ENCODE measurements at regions not wholly inside any gene's neighbourhood (a gene's known extent, or its start where the extent isn't known, plus 50 kb on each side); places are given as distances from the start of the nearest gene placed in this dataset.
A peak's percentile ranks its signal among the peaks of the same experiment; 100 is the strongest.

DNA sequence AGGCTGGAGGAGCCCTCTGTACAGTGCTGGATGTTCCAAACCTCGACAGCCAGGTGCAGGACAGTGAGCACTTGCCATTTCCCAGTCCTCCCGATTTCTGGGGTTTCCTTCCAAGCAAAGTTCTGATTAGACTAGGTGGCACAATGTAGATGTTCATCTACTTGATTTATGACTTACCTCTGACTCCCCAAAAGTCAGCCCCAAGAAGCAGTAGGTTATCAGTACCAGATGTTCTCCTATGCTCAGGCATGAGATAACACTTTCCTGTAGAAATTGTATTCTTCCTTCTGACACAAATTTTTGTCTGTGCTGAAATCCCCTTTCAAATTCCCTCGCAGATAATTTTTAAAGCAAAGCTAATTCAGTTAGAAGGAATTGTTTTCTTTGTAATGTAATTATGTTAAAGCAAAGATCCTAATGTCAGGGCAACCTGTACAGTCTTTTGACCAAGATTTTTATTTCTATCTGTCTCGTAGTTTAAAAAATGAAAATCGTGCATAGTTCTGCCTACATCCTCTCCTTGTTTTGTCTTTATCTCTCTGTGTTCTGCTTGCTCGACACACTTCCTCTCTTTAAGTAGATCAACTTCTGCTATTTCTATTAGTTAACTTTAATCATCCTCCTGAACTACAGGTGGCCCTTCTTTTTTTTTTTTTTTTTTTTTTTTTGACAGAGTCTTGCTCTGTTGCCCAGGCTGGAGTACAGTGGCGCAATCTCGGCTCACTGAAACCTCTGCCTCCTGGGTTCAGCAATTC lies 102.4 kb upstream of the PJA2 start:
- TF ChIP-seq, protein P1, sequence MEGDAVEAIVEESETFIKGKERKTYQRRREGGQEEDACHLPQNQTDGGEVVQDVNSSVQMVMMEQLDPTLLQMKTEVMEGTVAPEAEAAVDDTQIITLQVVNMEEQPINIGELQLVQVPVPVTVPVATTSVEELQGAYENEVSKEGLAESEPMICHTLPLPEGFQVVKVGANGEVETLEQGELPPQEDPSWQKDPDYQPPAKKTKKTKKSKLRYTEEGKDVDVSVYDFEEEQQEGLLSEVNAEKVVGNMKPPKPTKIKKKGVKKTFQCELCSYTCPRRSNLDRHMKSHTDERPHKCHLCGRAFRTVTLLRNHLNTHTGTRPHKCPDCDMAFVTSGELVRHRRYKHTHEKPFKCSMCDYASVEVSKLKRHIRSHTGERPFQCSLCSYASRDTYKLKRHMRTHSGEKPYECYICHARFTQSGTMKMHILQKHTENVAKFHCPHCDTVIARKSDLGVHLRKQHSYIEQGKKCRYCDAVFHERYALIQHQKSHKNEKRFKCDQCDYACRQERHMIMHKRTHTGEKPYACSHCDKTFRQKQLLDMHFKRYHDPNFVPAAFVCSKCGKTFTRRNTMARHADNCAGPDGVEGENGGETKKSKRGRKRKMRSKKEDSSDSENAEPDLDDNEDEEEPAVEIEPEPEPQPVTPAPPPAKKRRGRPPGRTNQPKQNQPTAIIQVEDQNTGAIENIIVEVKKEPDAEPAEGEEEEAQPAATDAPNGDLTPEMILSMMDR (IDR thresholded peaks at IDR 0.05), result no peak
- DNase-seq (ENCODE audit: low spot score), result no peak
- Mint-ChIP-seq H3K27ac (ENCODE audit: unreplicated experiment) (no peak overlapping the region), H3K4me1 (ENCODE audit: low read depth) (peaks cover 7% of the 10 kb centered on the region), H3K36me3 (ENCODE audit: low read depth) (peaks cover 1% of the 10 kb centered on the region), H3K9me3 (ENCODE audit: low read depth) (no peaks in the 10 kb centered on the region), H3K4me3 (ENCODE audit: unreplicated experiment) (no peak overlapping the region), H3K27me3 (ENCODE audit: low read depth) (no peaks in the 10 kb centered on the region)

DNA sequence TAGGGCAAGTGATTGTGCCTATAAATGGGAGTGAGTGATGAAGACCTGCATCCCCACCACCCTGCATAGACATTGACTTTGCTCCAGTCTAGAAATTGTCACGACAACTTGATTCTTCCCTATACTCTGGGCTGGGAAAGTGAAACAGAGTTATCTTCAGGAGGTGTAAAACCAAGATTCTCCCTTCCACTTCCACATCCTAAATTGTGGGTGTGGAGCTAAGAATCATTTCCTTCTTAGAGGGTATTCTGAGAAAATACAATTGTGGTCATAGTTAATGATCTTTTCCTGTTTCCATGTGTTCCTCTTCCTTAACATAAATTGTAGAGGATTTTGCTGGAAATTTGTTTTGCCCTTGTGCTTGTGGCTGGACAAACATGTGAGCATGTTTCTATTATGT lies 96.8 kb upstream of the PJA2 start:
- Mint-ChIP-seq H3K9me3 (ENCODE audit: low read depth) (no peaks in the 10 kb centered on the region), H3K27ac (ENCODE audit: unreplicated experiment) (no peak overlapping the region), H3K4me3 (ENCODE audit: unreplicated experiment) (no peak overlapping the region), H3K4me1 (ENCODE audit: low read depth) (no peaks in the 10 kb centered on the region), H3K27me3 (ENCODE audit: low read depth) (no peaks in the 10 kb centered on the region), H3K36me3 (ENCODE audit: low read depth) (peaks cover 1% of the 10 kb centered on the region)
- TF ChIP-seq, protein P1 (IDR thresholded peaks at IDR 0.05), result no peak
- DNase-seq (ENCODE audit: low spot score), result no peak

DNA sequence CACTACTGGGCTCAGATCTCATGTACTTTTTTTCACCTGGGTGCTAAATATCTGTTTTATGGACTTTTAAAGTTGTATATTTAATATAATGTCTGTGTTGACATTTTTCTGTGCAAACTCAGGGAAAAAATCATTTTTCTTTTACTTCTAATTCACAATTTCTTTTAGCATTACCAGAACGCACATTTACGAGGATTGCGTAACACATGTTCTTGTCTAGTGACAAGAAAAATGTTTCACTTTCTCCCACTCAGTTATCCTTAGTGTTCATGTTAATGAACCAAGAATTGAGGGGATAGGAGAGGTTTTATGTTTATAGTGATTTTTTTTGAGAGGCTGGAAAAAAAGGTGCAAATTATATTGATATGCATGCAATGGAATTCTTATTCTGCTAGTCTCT lies 86.3 kb upstream of the PJA2 start:
- Mint-ChIP-seq H3K4me3 (ENCODE audit: unreplicated experiment) (no peak overlapping the region), H3K9me3 (ENCODE audit: low read depth) (no peaks in the 10 kb centered on the region), H3K27me3 (ENCODE audit: low read depth) (no peaks in the 10 kb centered on the region), H3K36me3 (ENCODE audit: low read depth) (no peaks in the 10 kb centered on the region), H3K4me1 (ENCODE audit: low read depth) (no peaks in the 10 kb centered on the region), H3K27ac (ENCODE audit: unreplicated experiment) (no peak overlapping the region)
- DNase-seq (ENCODE audit: low spot score), result no peak
- TF ChIP-seq, protein P1 (IDR thresholded peaks at IDR 0.05), result no peak

DNA sequence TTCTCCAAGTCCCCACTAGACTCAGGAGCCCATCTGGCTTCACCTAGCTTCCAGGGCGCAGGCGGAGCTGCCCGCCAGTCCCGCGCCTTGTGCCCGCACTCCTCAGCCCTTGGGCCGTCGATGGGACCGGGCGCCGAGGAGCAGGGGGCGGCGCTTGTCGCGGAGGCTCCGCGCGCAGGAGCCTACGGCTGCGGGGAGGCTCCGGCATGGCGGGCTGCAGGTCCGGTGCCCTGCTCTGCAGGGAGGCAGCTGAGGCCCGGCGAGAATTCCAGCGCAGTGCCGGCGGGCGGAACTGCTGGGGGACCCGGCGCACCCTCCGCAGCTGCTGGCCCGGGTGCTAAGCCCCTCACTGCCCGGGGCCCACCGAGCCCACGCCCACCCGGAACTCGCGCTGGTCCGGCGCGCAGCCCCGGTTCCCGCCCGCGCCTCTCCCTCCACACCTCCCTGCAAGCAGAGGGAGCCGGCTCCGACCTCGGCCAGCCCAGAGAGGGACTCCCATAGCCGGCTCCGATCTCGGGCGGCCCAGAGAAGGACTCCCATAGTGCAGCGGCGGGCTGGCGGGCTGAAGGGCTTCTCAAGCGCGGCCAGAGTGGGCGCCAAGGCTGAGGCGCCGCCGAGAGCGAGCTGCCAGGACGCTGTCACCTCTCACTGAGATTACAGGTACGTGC lies 78.1 kb upstream of the PJA2 start:
- DNase-seq (ENCODE audit: low spot score), result peak; percentile 87
- Mint-ChIP-seq H3K27ac (ENCODE audit: unreplicated experiment) (no peak overlapping the region), H3K4me3 (ENCODE audit: unreplicated experiment) (no peak overlapping the region), H3K4me1 (ENCODE audit: low read depth) (no peaks in the 10 kb centered on the region), H3K9me3 (ENCODE audit: low read depth) (no peaks in the 10 kb centered on the region), H3K27me3 (ENCODE audit: low read depth) (no peaks in the 10 kb centered on the region), H3K36me3 (ENCODE audit: low read depth) (no peaks in the 10 kb centered on the region)
- TF ChIP-seq, protein P1 (IDR thresholded peaks at IDR 0.05), result no peak

DNA sequence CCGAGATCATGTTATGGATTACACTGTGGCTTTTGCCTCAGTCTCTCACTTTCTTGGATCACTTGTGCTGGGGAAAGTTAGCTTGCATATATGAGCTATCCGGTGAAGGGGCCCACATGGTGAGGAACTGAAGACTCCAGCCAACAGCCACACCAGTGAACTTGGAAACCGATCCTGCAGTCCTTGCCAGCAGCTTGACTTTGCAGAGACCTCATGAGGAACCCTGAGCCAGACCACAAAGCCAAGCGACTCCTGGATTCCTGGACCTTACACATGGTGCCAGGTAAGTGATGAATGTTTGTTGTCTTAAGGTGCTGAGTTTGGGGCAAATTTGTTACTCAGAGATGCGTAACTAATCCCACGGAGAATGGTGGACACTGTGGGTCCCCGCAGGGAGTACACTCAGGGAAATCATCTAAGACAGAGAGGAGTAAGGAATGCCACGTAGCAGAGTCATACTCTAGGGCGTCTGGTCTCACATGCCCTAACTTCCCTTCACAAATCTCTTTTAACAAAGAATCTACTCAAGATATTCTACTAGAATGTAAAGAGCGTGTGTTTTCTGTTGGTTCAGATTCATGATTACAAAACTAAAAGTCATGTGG lies 76.5 kb upstream of the PJA2 start:
- Mint-ChIP-seq H3K27ac (ENCODE audit: unreplicated experiment) (no peak overlapping the region), H3K9me3 (ENCODE audit: low read depth) (no peaks in the 10 kb centered on the region), H3K27me3 (ENCODE audit: low read depth) (no peaks in the 10 kb centered on the region), H3K4me3 (ENCODE audit: unreplicated experiment) (no peak overlapping the region), H3K36me3 (ENCODE audit: low read depth) (no peaks in the 10 kb centered on the region), H3K4me1 (ENCODE audit: low read depth) (no peaks in the 10 kb centered on the region)
- no peak for DNase-seq (ENCODE audit: low spot score)
- TF ChIP-seq, protein P1 (IDR thresholded peaks at IDR 0.05), result no peak

Measured in chondrocyte (in vitro differentiated cells).